ENCODE measurements at regions not wholly inside any gene's neighbourhood (a gene's known extent, or its start where the extent isn't known, plus 50 kb on each side); places are given as distances from the start of the nearest gene placed in this dataset.
"Not testable (repeated sequence)": the region's sequence is repeated elsewhere in the genome, so short reads cannot be mapped to it uniquely, and the experiment has no call there.

DNA sequence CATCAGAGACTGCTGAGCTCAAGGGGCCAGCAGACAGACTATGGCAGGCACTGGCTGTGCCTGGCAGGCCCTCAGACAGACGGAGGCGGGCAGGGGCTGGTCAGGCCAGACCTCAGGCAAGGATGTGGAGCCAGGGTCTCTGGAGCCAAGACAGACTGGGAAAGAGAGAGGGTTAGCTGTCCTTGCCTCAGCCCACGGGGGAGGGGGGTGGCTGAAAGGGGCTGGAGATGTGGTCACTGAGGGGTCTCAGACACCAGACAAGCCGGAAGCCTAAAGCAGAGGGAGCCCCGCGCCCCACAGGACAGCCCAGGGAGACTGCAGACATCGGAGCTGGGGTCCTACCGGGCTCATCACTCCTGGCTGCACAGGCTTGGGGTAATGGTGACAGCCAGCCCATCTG, 141.2 kb upstream of the FOXD4L5 start:
- DNase-seq (ENCODE audit: low read depth) = no peak
- TF ChIP-seq, protein P1, sequence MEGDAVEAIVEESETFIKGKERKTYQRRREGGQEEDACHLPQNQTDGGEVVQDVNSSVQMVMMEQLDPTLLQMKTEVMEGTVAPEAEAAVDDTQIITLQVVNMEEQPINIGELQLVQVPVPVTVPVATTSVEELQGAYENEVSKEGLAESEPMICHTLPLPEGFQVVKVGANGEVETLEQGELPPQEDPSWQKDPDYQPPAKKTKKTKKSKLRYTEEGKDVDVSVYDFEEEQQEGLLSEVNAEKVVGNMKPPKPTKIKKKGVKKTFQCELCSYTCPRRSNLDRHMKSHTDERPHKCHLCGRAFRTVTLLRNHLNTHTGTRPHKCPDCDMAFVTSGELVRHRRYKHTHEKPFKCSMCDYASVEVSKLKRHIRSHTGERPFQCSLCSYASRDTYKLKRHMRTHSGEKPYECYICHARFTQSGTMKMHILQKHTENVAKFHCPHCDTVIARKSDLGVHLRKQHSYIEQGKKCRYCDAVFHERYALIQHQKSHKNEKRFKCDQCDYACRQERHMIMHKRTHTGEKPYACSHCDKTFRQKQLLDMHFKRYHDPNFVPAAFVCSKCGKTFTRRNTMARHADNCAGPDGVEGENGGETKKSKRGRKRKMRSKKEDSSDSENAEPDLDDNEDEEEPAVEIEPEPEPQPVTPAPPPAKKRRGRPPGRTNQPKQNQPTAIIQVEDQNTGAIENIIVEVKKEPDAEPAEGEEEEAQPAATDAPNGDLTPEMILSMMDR (conservative IDR thresholded peaks at IDR 0.05; ENCODE audit: low read length) = no peak
- no peak overlapping the region for H3K4me3 ChIP-seq (ENCODE audit: low read length)

GRCh38 chr9:65425183-65425582, 140.2 kb upstream of the FOXD4L5 start:
- not testable (repeated sequence) for H3K4me3 ChIP-seq (ENCODE audit: low read length); DNase-seq (ENCODE audit: low read depth)

- DNase-seq (ENCODE audit: low read depth); H3K4me3 ChIP-seq (ENCODE audit: low read length): not testable (repeated sequence)
Measured at GRCh38 chr9:65424437-65424984, 139.5 kb upstream of the FOXD4L5 start.

DNA sequence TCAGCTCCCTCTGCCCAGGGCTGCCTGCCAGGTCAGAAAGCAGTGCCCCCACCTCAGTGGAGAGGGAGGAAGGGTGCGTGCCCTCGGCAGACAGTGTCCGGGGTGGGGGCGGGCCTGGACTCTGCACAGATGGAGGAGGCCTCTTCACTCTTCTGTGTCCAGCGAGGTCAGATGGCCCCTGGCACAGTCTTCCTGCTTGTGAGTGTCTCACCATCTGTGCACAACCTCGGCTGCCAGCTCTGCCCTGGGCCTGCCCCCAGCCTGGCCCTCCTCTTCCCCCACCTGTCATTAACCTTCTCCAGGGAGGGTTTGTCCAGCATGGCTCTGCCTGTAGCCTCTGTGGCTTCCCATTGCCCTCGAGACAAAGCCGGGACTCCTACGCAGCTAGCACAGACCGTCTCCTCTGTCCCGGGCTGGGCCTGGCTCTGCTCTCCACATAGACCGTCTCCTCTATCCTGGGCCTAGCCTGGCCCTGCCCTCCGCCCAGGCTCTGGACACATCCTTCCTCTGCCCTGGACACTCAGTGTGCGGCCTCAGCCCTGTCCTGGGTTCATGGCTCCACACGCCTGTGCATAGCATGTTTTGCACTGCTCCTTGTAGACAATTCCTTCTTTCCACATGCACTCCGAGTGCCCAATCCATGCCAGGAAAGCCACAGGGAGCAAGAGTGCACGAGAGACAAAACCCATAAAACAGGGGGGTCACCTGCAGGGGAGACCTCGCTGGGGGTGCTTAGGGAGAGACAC, 138.9 kb upstream of the FOXD4L5 start:
- not testable (repeated sequence) for DNase-seq (ENCODE audit: low read depth); H3K4me3 ChIP-seq (ENCODE audit: low read length)

DNA sequence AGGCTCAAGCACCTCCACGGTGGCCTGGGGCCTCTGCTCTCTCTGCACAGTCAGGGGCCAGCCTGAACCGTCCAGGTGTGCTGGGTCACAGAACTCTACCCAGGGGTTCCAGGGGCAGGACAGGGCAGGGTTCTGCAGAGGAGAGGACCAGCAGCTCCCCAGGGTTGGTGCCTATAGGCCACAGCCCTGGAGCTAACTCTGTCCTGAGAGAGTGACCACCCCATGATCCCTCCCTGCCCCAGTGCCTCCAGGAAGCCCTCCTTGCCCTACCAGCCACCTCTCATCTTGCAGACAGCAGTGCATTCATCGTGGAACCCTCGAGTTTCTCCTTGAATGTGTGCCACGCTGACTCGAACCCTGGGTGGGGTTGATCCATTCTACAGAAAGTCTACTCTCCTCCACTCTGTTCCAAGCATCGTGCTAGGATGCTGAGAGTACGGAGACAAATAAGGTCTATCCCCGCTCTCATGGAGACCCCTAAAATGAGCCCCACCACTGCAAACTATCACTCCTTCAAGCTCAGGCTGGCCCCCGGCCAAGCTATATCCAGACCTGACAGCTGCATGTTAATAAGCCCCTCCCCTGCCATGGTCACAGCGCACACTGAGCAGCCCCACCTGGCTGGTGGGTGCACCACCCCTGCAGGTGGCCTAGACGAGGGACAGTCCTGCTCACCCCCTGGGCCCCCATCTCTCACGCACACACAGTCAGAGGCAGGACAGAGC, 138.1 kb upstream of the FOXD4L5 start:
- not testable (repeated sequence) for H3K4me3 ChIP-seq (ENCODE audit: low read length); DNase-seq (ENCODE audit: low read depth)

GRCh38 chr9:65421486-65421885, 136.5 kb upstream of the FOXD4L5 start:
- not testable (repeated sequence) for DNase-seq (ENCODE audit: low read depth); H3K4me3 ChIP-seq (ENCODE audit: low read length)

GRCh38 chr9:65420771-65421170, 135.8 kb upstream of the FOXD4L5 start:
- DNase-seq (ENCODE audit: low read depth) = no peak
- TF ChIP-seq, protein P1 (conservative IDR thresholded peaks at IDR 0.05; ENCODE audit: low read length) = no peak
- no peak overlapping the region for H3K4me3 ChIP-seq (ENCODE audit: low read length)

GRCh38 chr9:65418966-65419365, 134.0 kb upstream of the FOXD4L5 start:
- not testable (repeated sequence) for DNase-seq (ENCODE audit: low read depth)

DNA sequence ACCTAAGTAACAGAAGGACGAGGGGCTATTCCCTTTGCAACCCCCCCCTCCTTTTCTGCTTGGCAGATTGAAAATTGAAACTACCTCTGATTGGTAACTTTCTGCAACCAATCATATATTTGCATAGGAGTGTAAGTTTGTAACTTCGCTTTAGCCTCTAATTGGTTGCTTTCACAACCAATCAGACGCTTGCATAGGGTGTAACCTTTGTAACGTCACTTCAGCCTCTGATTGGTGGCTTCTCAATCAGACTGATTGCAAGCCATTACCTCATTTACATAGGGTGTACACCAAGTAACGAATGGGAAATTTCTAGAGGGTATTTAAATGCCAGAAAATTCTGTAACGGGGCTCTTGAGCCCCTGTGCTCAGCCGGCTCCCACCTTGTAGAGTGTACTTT, 131.9 kb upstream of the FOXD4L5 start:
- DNase-seq (ENCODE audit: low read depth); H3K4me3 ChIP-seq (ENCODE audit: low read length): not testable (repeated sequence)

More at GRCh38 chr9:65418966-65419365, 134.0 kb upstream of the FOXD4L5 start:
- H3K4me3 ChIP-seq (ENCODE audit: low read length) = not testable (repeated sequence)

DNA sequence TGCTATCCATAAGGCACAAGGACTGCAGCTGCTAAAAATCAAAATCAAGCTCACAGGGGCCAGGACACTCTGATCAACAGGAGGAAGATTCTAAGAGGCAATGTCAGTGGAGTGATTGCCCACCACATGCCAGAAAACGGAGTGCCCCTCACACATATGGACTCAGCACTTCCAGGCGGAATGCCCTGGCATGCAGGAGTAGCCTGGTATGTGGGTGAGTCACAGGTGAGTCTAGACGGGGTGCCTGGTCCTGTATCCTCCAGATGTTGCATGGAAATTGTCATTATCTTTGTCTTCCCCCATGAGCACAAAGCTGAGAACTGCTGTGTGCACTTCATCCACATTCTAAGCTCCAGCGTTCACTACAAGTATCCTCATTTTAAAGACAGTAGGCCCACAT, 129.2 kb upstream of the FOXD4L5 start:
- H3K4me3 ChIP-seq (ENCODE audit: low read length); DNase-seq (ENCODE audit: low read depth): not testable (repeated sequence)

- H3K4me3 ChIP-seq (ENCODE audit: low read length); DNase-seq (ENCODE audit: low read depth): not testable (repeated sequence)
Measured at GRCh38 chr9:65413371-65413770, 128.4 kb upstream of the FOXD4L5 start.

- no peak for DNase-seq (ENCODE audit: low read depth)
- TF ChIP-seq, protein P1 (conservative IDR thresholded peaks at IDR 0.05; ENCODE audit: low read length) = no peak
- no peak overlapping the region for H3K4me3 ChIP-seq (ENCODE audit: low read length)
Measured at GRCh38 chr9:65411901-65412300, 126.9 kb upstream of the FOXD4L5 start.

Data from AG10803 (cell line).